SK-N-SH treated with all-trans-retinoic acid at 6 μM for 48 hours (cell line): ENCODE measurements at regions not wholly inside any gene's neighbourhood (a gene's known extent, or its start where the extent isn't known, plus 50 kb on each side); places are given as distances from the start of the nearest gene placed in this dataset.
"Not testable (repeated sequence)": the region's sequence is repeated elsewhere in the genome, so short reads cannot be mapped to it uniquely, and the experiment has no call there.

Experiments used
- ATAC-seq: fragments of 200-7000 bp; cut with Tn5 transposase; 3 replicates; pipeline ENCODE4 v1.9.1; 2020; ENCODE audit warnings: mild to moderate bottlenecking, moderate library complexity
- ARNTL ChIP-seq: fragments of 450-650 bp; formaldehyde crosslinking; IDR thresholded peaks from 2 replicates; pipeline ENCODE4 v1.5.0; 2020; ENCODE audit warnings: low read depth, mild to moderate bottlenecking, moderate library complexity, borderline replicate concordance
- BACH2 ChIP-seq: fragments of 250-450 bp; sonication (Bioruptor Pico); IDR thresholded peaks from 2 replicates; pipeline ENCODE4 v1.9.0; 2021; ENCODE audit warnings: mild to moderate bottlenecking, borderline replicate concordance
- CSDC2 ChIP-seq: fragments of 250-450 bp; sonication (Bioruptor Pico); IDR thresholded peaks from 2 replicates; pipeline ENCODE4 v1.5.0; 2020; ENCODE audit warnings: mild to moderate bottlenecking, moderate library complexity
- GLIS3 ChIP-seq: fragments of 250-450 bp; sonication (Bioruptor Pico); IDR thresholded peaks from 2 replicates; pipeline ENCODE4 v1.5.0; 2020; ENCODE audit warnings: mild to moderate bottlenecking, moderate library complexity
- ISL1 ChIP-seq: fragments of 250-450 bp; sonication (Bioruptor Pico); IDR thresholded peaks from 2 replicates; pipeline ENCODE4 v2.1.2; 2022; ENCODE audit warnings: mild to moderate bottlenecking, moderate library complexity
- OSR1 ChIP-seq: fragments of 250-450 bp; sonication (Bioruptor Pico); IDR thresholded peaks from 2 replicates; pipeline ENCODE4 v1.8.0; 2022; ENCODE audit warnings: moderate library complexity, mild to moderate bottlenecking, inconsistent platforms
- PPARA ChIP-seq: fragments of 250-450 bp; sonication (Bioruptor Pico); IDR thresholded peaks from 2 replicates; pipeline ENCODE4 v1.5.0; 2020; ENCODE audit warnings: mild to moderate bottlenecking, borderline replicate concordance
- RARB ChIP-seq: fragments of 250-450 bp; sonication (Bioruptor Pico); IDR thresholded peaks from 2 replicates; pipeline ENCODE4 v1.8.0; 2021; ENCODE audit warnings: mild to moderate bottlenecking, moderate library complexity
- SNAI2 ChIP-seq: fragments of 250-450 bp; sonication (Bioruptor Pico); IDR thresholded peaks from 2 replicates; pipeline ENCODE4 v1.5.0; 2020; ENCODE audit warnings: mild to moderate bottlenecking, moderate library complexity
- TCF4 ChIP-seq: fragments of 250-450 bp; sonication (Bioruptor Pico); IDR thresholded peaks from 2 replicates; pipeline ENCODE4 v1.8.0; 2021; ENCODE audit warnings: mild to moderate bottlenecking, moderate library complexity, borderline replicate concordance
- TOX ChIP-seq: fragments of 250-450 bp; sonication (Bioruptor Pico); IDR thresholded peaks from 2 replicates; pipeline ENCODE4 v1.8.0; 2021; ENCODE audit warnings: mild to moderate bottlenecking, moderate library complexity, borderline replicate concordance
- ZC3H10 ChIP-seq: fragments of 250-450 bp; sonication (Bioruptor Pico); IDR thresholded peaks from 2 replicates; pipeline ENCODE4 v1.5.1; 2021; ENCODE audit warnings: mild to moderate bottlenecking, moderate library complexity
- ZFP3 ChIP-seq: fragments of 250-450 bp; sonication (Bioruptor Pico); IDR thresholded peaks from 2 replicates; pipeline ENCODE4 v1.5.0; 2020; ENCODE audit warnings: mild to moderate bottlenecking, moderate library complexity
- ZFP30 ChIP-seq: fragments of 450-650 bp; formaldehyde crosslinking; IDR thresholded peaks from 2 replicates; pipeline ENCODE4 v1.5.0; 2022; ENCODE audit warnings: mild to moderate bottlenecking, moderate library complexity
- ZNF565 ChIP-seq: fragments of 450-650 bp; formaldehyde crosslinking; conservative IDR thresholded peaks from 2 replicates; pipeline ENCODE4 v1.5.0; 2020; ENCODE audit warnings: low read depth, mild to moderate bottlenecking, moderate library complexity
- ZNF70 ChIP-seq: fragments of 450-650 bp; formaldehyde crosslinking; IDR thresholded peaks from 2 replicates; pipeline ENCODE4 v1.5.0; 2020; ENCODE audit warnings: mild to moderate bottlenecking, moderate library complexity
- ZNF8 ChIP-seq: fragments of 450-650 bp; formaldehyde crosslinking; IDR thresholded peaks from 2 replicates; pipeline ENCODE4 v1.5.0; 2020; ENCODE audit warnings: mild to moderate bottlenecking, moderate library complexity
- TF ChIP-seq, protein P1 (sequence below): fragments of 250-450 bp; sonication (Bioruptor Pico); IDR thresholded peaks from 2 replicates; pipeline ENCODE4 v1.5.0; 2020; ENCODE audit warnings: mild to moderate bottlenecking, moderate library complexity
- TF ChIP-seq, protein P2 (sequence below): fragments of 250-450 bp; sonication (Bioruptor Pico); IDR thresholded peaks from 2 replicates; pipeline ENCODE4 v1.8.0; 2021; ENCODE audit warnings: low read depth, mild to moderate bottlenecking, moderate library complexity, borderline replicate concordance
- TF ChIP-seq, protein P3 (sequence below): fragments of 250-450 bp; sonication (Bioruptor Pico); IDR thresholded peaks from 2 replicates; pipeline ENCODE4 v1.5.1; 2021; ENCODE audit warnings: mild to moderate bottlenecking, moderate library complexity
- TF ChIP-seq, protein P4 (sequence below): fragments of 250-450 bp; sonication (Bioruptor Pico); IDR thresholded peaks from 2 replicates; pipeline ENCODE4 v1.5.1; 2020; ENCODE audit warnings: low read depth, mild to moderate bottlenecking, moderate library complexity
- TF ChIP-seq, protein P5 (sequence below): fragments of 250-450 bp; sonication (Bioruptor Pico); IDR thresholded peaks from 2 replicates; pipeline ENCODE4 v1.8.0; 2020; ENCODE audit warnings: mild to moderate bottlenecking, moderate library complexity, borderline replicate concordance

DNA sequence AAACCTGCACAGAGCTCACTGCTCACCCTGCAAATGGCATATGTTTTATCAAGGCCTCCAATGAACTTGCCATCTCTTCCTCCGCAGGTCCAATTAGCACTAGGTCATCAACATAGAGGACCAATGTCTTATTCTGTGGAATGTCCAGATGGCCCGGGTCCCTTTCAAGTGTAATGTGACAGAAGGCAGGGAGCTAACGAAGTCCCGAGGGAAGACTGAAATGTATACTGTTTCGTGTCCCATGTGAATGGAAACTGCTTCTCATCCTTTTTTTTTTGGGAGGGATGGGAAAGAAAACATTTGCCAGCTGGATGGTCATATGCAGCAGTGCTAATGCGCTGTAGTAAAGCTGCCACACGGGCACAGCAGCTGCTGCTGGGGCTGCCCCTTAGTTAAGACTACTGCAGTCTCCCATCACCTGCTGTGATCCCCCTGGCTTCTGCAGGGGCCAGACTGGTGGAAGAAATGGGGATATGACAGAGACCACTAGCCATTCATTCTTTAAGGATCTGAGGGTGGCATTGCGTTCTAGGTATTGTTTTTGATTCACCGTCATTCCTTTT, 61.7 kb upstream of the CCNY start:
- no peak for ATAC-seq
- TF ChIP-seq, protein P1, sequence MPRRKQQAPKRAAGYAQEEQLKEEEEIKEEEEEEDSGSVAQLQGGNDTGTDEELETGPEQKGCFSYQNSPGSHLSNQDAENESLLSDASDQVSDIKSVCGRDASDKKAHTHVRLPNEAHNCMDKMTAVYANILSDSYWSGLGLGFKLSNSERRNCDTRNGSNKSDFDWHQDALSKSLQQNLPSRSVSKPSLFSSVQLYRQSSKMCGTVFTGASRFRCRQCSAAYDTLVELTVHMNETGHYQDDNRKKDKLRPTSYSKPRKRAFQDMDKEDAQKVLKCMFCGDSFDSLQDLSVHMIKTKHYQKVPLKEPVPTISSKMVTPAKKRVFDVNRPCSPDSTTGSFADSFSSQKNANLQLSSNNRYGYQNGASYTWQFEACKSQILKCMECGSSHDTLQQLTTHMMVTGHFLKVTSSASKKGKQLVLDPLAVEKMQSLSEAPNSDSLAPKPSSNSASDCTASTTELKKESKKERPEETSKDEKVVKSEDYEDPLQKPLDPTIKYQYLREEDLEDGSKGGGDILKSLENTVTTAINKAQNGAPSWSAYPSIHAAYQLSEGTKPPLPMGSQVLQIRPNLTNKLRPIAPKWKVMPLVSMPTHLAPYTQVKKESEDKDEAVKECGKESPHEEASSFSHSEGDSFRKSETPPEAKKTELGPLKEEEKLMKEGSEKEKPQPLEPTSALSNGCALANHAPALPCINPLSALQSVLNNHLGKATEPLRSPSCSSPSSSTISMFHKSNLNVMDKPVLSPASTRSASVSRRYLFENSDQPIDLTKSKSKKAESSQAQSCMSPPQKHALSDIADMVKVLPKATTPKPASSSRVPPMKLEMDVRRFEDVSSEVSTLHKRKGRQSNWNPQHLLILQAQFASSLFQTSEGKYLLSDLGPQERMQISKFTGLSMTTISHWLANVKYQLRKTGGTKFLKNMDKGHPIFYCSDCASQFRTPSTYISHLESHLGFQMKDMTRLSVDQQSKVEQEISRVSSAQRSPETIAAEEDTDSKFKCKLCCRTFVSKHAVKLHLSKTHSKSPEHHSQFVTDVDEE (CRISPR knock-in tag) = no peak
- TF ChIP-seq TOX (no peak), GLIS3 (CRISPR knock-in tag) (no peak), PPARA (CRISPR knock-in tag) (no peak), SNAI2 (no peak), BACH2 (CRISPR knock-in tag) (no peak), CSDC2 (no peak), ARNTL (CRISPR knock-in tag) (no peak), OSR1 (no peak), ISL1 (CRISPR knock-in tag) (no peak), ZNF565 (CRISPR knock-in tag) (no peak), ZFP3 (CRISPR knock-in tag) (no peak), ZC3H10 (CRISPR knock-in tag) (no peak), ZNF70 (CRISPR knock-in tag) (no peak)
- TF ChIP-seq, protein P2, sequence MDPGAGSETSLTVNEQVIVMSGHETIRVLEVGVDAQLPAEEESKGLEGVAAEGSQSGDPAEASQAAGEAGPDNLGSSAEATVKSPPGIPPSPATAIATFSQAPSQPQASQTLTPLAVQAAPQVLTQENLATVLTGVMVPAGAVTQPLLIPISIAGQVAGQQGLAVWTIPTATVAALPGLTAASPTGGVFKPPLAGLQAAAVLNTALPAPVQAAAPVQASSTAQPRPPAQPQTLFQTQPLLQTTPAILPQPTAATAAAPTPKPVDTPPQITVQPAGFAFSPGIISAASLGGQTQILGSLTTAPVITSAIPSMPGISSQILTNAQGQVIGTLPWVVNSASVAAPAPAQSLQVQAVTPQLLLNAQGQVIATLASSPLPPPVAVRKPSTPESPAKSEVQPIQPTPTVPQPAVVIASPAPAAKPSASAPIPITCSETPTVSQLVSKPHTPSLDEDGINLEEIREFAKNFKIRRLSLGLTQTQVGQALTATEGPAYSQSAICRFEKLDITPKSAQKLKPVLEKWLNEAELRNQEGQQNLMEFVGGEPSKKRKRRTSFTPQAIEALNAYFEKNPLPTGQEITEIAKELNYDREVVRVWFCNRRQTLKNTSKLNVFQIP (CRISPR knock-in tag) = no peak
- TF ChIP-seq, protein P3, sequence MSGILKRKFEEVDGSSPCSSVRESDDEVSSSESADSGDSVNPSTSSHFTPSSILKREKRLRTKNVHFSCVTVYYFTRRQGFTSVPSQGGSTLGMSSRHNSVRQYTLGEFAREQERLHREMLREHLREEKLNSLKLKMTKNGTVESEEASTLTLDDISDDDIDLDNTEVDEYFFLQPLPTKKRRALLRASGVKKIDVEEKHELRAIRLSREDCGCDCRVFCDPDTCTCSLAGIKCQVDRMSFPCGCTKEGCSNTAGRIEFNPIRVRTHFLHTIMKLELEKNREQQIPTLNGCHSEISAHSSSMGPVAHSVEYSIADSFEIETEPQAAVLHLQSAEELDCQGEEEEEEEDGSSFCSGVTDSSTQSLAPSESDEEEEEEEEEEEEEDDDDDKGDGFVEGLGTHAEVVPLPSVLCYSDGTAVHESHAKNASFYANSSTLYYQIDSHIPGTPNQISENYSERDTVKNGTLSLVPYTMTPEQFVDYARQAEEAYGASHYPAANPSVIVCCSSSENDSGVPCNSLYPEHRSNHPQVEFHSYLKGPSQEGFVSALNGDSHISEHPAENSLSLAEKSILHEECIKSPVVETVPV (CRISPR knock-in tag) = no peak
- TF ChIP-seq, protein P4, sequence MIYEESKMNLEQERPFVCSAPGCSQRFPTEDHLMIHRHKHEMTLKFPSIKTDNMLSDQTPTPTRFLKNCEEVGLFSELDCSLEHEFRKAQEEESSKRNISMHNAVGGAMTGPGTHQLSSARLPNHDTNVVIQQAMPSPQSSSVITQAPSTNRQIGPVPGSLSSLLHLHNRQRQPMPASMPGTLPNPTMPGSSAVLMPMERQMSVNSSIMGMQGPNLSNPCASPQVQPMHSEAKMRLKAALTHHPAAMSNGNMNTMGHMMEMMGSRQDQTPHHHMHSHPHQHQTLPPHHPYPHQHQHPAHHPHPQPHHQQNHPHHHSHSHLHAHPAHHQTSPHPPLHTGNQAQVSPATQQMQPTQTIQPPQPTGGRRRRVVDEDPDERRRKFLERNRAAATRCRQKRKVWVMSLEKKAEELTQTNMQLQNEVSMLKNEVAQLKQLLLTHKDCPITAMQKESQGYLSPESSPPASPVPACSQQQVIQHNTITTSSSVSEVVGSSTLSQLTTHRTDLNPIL = no peak

DNA sequence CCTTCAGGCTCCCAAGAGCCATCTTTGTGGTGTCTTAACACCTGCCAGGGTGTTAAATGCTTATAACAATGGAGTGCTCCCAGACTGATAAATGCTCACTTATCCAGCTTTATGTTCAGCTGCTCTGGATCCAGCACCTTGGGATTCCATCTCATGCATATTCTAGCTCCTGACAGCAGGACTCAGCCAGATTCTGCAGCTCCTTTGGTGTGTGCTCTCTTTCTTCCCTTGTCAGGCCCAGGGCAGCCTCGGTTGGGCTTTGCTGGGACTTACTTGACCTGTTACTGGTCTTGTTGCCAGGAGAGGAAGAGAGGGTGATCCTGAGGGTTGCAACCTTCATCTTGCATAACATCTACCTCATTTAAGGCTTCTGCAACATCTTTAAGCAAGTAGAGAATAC, 59.4 kb upstream of the CCNY start:
- ATAC-seq = no peak
- no peak for TF ChIP-seq ZNF70 (CRISPR knock-in tag)
- no peak for TF ChIP-seq ISL1 (CRISPR knock-in tag)
- no peak for TF ChIP-seq TCF4 (CRISPR knock-in tag)
- no peak for TF ChIP-seq BACH2 (CRISPR knock-in tag)
- no peak for TF ChIP-seq PPARA (CRISPR knock-in tag)
- TF ChIP-seq, protein P1 (CRISPR knock-in tag) = no peak
- TF ChIP-seq RARB = no peak
- TF ChIP-seq ARNTL (CRISPR knock-in tag) = no peak
- TF ChIP-seq CSDC2 = no peak
- no peak for TF ChIP-seq SNAI2
- TF ChIP-seq OSR1 = no peak
- TF ChIP-seq, protein P4 = no peak
- no peak for TF ChIP-seq ZC3H10 (CRISPR knock-in tag)
- TF ChIP-seq, protein P5, sequence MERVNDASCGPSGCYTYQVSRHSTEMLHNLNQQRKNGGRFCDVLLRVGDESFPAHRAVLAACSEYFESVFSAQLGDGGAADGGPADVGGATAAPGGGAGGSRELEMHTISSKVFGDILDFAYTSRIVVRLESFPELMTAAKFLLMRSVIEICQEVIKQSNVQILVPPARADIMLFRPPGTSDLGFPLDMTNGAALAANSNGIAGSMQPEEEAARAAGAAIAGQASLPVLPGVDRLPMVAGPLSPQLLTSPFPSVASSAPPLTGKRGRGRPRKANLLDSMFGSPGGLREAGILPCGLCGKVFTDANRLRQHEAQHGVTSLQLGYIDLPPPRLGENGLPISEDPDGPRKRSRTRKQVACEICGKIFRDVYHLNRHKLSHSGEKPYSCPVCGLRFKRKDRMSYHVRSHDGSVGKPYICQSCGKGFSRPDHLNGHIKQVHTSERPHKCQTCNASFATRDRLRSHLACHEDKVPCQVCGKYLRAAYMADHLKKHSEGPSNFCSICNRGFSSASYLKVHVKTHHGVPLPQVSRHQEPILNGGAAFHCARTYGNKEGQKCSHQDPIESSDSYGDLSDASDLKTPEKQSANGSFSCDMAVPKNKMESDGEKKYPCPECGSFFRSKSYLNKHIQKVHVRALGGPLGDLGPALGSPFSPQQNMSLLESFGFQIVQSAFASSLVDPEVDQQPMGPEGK (CRISPR knock-in tag) = no peak
- no peak for TF ChIP-seq ZFP30 (CRISPR knock-in tag)
- TF ChIP-seq ZFP3 (CRISPR knock-in tag) = no peak
- no peak for TF ChIP-seq ZNF8 (CRISPR knock-in tag)
- TF ChIP-seq, protein P2 (CRISPR knock-in tag) = no peak
- TF ChIP-seq, all 23 proteins: peak for 0

DNA sequence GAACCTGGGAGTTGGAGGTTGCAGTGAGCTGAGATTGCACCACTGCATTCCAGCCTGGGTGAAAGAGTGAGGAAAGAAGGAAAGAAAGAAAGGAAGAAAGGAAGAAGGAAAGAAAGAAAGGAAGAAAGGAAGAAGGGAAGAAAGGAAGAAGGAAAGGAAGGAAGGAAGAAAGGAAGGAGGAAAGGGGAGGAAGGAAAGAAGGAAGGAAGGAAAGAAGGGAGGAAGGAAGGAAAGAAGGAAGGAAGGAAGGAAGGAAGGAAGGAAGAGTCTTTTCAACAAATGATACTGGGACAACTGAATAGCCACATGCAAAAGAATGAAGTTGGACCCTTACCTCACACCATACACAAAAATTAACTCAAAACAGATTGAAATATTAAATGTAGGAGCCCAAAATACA, 56.1 kb upstream of the CCNY start:
- ATAC-seq = not testable (repeated sequence)
